ENCODE measurements at regions not wholly inside any gene's neighbourhood (a gene's known extent, or its start where the extent isn't known, plus 50 kb on each side); places are given as distances from the start of the nearest gene placed in this dataset.
"Not testable (repeated sequence)": the region's sequence is repeated elsewhere in the genome, so short reads cannot be mapped to it uniquely, and the experiment has no call there.

DNA sequence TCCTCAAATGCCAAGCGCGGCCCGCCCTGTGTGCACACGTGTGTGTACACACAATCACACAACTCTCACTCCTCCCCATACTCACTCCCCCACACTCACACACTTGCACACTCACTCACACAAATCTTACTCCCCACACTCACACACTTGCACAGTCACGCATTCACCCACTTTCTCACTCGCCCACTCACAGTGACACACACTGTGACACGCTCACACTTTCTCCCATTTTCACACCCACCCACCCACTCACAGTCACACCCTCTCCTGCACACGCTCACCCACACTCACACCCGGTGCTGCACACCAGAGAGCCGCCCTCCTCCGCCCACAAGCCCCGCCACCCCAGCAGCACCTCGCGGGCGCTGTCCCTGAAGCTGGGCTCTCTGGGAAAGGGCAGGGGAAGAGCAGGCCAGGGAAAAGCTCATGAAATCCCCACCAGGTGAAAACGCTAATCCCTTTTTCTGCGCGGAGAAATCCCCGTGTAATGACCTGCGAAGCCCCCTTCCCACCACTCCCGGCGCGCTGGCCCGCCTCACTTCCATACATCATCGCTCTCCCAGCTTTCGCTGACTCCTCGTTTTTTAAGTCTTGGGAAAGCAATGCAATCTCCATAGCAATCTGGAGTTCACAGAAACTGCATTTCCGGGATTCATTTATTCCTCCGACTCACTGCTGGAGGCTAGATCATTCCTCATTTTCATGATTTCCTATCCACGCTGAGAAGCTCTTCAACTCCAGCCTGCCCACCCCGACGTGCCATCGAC lies 211.6 kb upstream of the LRRC61 start:
- TF ChIP-seq, protein P1, sequence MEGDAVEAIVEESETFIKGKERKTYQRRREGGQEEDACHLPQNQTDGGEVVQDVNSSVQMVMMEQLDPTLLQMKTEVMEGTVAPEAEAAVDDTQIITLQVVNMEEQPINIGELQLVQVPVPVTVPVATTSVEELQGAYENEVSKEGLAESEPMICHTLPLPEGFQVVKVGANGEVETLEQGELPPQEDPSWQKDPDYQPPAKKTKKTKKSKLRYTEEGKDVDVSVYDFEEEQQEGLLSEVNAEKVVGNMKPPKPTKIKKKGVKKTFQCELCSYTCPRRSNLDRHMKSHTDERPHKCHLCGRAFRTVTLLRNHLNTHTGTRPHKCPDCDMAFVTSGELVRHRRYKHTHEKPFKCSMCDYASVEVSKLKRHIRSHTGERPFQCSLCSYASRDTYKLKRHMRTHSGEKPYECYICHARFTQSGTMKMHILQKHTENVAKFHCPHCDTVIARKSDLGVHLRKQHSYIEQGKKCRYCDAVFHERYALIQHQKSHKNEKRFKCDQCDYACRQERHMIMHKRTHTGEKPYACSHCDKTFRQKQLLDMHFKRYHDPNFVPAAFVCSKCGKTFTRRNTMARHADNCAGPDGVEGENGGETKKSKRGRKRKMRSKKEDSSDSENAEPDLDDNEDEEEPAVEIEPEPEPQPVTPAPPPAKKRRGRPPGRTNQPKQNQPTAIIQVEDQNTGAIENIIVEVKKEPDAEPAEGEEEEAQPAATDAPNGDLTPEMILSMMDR (IDR thresholded peaks at IDR 0.05) = not testable (repeated sequence)
- TF ChIP-seq POLR2A (IDR thresholded peaks at IDR 0.05; ENCODE audit: low read depth) = not testable (repeated sequence)

Data from esophagus muscularis mucosa (tissue), 3 donors.